A549 (cell line): ENCODE measurements at regions not wholly inside any gene's neighbourhood (a gene's known extent, or its start where the extent isn't known, plus 50 kb on each side); places are given as distances from the start of the nearest gene placed in this dataset.

Experiments
- CBX2 ChIP-seq: fragments of 200-600 bp; sonication (generic); IDR thresholded peaks from 2 replicates; pipeline ENCODE4 v1.6.1; 2016; ENCODE audit warnings: low read depth, mild to moderate bottlenecking, borderline replicate concordance
- ESRRA ChIP-seq: fragments of 150-350 bp; IDR thresholded peaks from 2 replicates; pipeline ENCODE4 v1.6.1; 2014; ENCODE audit warnings: mild to moderate bottlenecking, low read length, borderline replicate concordance
- HDAC2 ChIP-seq: fragments of 200-600 bp; sonication (generic); IDR thresholded peaks from 2 replicates; pipeline ENCODE4 v1.6.1; 2016
- KDM5A ChIP-seq: fragments of 200-600 bp; sonication (generic); IDR thresholded peaks from 2 replicates; pipeline ENCODE4 v1.6.1; 2016; ENCODE audit warnings: antibody characterized with exemption, mild to moderate bottlenecking
- MYC ChIP-seq: IDR thresholded peaks from 2 replicates; pipeline ENCODE4 v1.6.1; 2012; ENCODE audit warnings: mild to moderate bottlenecking, inconsistent platforms, low read length, improper control_type of control experiment, borderline replicate concordance
- NPAS2 ChIP-seq: fragments of 250-450 bp; sonication (Bioruptor Pico); IDR thresholded peaks from 2 replicates; pipeline ENCODE4 v1.8.0; 2022; ENCODE audit warnings: mild to moderate bottlenecking, moderate library complexity, borderline replicate concordance
- NR3C1 ChIP-seq: fragments of >200 bp; sonication (Bioruptor Twin); formaldehyde crosslinking; IDR thresholded peaks from 3 replicates; pipeline ENCODE4 v1.6.1; 2017
- POLR2A ChIP-seq: IDR thresholded peaks from 2 replicates; pipeline ENCODE4 v1.6.1; 2012; ENCODE audit warnings: mild to moderate bottlenecking, low read length
- RAD21 ChIP-seq, 2 experiments: fragments of >200 bp in 1 of 2; sonication (Bioruptor Twin) in 1 of 2; formaldehyde crosslinking in 1 of 2; IDR thresholded peaks in 1 of 2; conservative IDR thresholded peaks in 1 of 2; 2 replicates in 1 of 2; 3 replicates in 1 of 2; pipeline ENCODE4 v1.6.1; 2012 to 2018; ENCODE audit warnings: inconsistent platforms in 1 of 2
- TF ChIP-seq, protein P1 (sequence below): fragments of >200 bp; sonication (Bioruptor Twin); formaldehyde crosslinking; IDR thresholded peaks from 3 replicates; pipeline ENCODE4 v1.5.1; 2016
- TF ChIP-seq, protein P2 (sequence below): fragments of 200-600 bp; sonication (generic); IDR thresholded peaks from 2 replicates; pipeline ENCODE4 v1.6.1; 2016; ENCODE audit warnings: antibody characterized with exemption, mild to moderate bottlenecking, moderate library complexity
- TF ChIP-seq, protein P3 (sequence below): fragments of 450-650 bp; IDR thresholded peaks from 2 replicates; pipeline ENCODE4 v1.6.1; 2014; ENCODE audit warnings: antibody characterized with exemption
- TF ChIP-seq, protein P4 (sequence below): IDR thresholded peaks from 2 replicates; pipeline ENCODE4 v1.6.1; 2012

DNA sequence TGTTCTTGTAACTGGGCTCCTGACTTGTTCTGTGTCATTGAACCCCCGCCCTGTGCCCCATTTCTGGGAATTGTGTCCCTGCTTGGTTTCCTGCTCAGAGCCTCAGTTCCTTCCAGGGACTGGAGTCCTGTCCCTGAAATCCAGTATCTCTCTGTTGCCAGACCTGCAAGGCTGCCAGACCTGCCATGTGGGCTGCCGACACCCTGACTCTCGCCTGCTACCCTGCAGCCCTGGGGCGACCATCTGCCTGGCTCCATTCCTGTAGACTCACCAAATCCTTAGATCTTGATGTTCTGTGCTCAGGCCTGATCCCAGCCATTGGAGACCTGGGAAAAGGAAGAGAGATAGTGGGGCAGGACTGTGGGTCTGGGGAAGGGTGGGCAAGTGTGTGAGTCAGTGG lies 383.3 kb upstream of the PROX1 start:
- TF ChIP-seq, protein P1, sequence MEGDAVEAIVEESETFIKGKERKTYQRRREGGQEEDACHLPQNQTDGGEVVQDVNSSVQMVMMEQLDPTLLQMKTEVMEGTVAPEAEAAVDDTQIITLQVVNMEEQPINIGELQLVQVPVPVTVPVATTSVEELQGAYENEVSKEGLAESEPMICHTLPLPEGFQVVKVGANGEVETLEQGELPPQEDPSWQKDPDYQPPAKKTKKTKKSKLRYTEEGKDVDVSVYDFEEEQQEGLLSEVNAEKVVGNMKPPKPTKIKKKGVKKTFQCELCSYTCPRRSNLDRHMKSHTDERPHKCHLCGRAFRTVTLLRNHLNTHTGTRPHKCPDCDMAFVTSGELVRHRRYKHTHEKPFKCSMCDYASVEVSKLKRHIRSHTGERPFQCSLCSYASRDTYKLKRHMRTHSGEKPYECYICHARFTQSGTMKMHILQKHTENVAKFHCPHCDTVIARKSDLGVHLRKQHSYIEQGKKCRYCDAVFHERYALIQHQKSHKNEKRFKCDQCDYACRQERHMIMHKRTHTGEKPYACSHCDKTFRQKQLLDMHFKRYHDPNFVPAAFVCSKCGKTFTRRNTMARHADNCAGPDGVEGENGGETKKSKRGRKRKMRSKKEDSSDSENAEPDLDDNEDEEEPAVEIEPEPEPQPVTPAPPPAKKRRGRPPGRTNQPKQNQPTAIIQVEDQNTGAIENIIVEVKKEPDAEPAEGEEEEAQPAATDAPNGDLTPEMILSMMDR = no peak
- no peak for TF ChIP-seq ESRRA
- TF ChIP-seq, protein P2, sequence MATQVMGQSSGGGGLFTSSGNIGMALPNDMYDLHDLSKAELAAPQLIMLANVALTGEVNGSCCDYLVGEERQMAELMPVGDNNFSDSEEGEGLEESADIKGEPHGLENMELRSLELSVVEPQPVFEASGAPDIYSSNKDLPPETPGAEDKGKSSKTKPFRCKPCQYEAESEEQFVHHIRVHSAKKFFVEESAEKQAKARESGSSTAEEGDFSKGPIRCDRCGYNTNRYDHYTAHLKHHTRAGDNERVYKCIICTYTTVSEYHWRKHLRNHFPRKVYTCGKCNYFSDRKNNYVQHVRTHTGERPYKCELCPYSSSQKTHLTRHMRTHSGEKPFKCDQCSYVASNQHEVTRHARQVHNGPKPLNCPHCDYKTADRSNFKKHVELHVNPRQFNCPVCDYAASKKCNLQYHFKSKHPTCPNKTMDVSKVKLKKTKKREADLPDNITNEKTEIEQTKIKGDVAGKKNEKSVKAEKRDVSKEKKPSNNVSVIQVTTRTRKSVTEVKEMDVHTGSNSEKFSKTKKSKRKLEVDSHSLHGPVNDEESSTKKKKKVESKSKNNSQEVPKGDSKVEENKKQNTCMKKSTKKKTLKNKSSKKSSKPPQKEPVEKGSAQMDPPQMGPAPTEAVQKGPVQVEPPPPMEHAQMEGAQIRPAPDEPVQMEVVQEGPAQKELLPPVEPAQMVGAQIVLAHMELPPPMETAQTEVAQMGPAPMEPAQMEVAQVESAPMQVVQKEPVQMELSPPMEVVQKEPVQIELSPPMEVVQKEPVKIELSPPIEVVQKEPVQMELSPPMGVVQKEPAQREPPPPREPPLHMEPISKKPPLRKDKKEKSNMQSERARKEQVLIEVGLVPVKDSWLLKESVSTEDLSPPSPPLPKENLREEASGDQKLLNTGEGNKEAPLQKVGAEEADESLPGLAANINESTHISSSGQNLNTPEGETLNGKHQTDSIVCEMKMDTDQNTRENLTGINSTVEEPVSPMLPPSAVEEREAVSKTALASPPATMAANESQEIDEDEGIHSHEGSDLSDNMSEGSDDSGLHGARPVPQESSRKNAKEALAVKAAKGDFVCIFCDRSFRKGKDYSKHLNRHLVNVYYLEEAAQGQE = no peak
- TF ChIP-seq, protein P3, sequence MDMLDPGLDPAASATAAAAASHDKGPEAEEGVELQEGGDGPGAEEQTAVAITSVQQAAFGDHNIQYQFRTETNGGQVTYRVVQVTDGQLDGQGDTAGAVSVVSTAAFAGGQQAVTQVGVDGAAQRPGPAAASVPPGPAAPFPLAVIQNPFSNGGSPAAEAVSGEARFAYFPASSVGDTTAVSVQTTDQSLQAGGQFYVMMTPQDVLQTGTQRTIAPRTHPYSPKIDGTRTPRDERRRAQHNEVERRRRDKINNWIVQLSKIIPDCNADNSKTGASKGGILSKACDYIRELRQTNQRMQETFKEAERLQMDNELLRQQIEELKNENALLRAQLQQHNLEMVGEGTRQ = no peak
- TF ChIP-seq NR3C1 = no peak
- TF ChIP-seq HDAC2 = no peak
- no peak for TF ChIP-seq RAD21 (conservative IDR thresholded peaks at IDR 0.05 in 1 of 2, IDR thresholded peaks at IDR 0.05 in 1 of 2)
- TF ChIP-seq NPAS2 = no peak
- TF ChIP-seq, protein P4, sequence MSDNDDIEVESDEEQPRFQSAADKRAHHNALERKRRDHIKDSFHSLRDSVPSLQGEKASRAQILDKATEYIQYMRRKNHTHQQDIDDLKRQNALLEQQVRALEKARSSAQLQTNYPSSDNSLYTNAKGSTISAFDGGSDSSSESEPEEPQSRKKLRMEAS = no peak
- no peak for TF ChIP-seq CBX2
- no peak for TF ChIP-seq KDM5A
- TF ChIP-seq POLR2A = no peak
- TF ChIP-seq MYC = no peak
